Muscle layer of colon (tissue), 2 donors: ENCODE measurements at regions not wholly inside any gene's neighbourhood (a gene's known extent, or its start where the extent isn't known, plus 50 kb on each side); places are given as distances from the start of the nearest gene placed in this dataset.

Experiments
- H3K27ac ChIP-seq: one replicate; pipeline ENCODE4 v1.7.0; 2013; ENCODE audit warnings: low read depth, mild to moderate bottlenecking, low read length, moderate library complexity
- H3K27me3 ChIP-seq, 2 donors: one replicate each; pipeline ENCODE4 v1.7.0; 2013; ENCODE audit warnings: low read length in 2 of 2, mild to moderate bottlenecking in 2 of 2; ENCODE audit not compliant: insufficient read depth in 2 of 2, control insufficient read depth in 1 of 2
- H3K36me3 ChIP-seq: one replicate; pipeline ENCODE4 v1.7.0; 2013; ENCODE audit warnings: mild to moderate bottlenecking, low read length; ENCODE audit not compliant: insufficient read depth
- H3K4me1 ChIP-seq: one replicate; pipeline ENCODE4 v1.7.0; 2013; ENCODE audit warnings: mild to moderate bottlenecking, low read length; ENCODE audit not compliant: insufficient read depth
- H3K4me3 ChIP-seq, 2 donors: one replicate each; pipeline ENCODE4 v1.7.0; 2013; ENCODE audit warnings: low read length in 2 of 2, low read depth in 1 of 2, mild to moderate bottlenecking in 1 of 2, moderate library complexity in 1 of 2
- H3K9ac ChIP-seq: one replicate; pipeline ENCODE4 v1.7.0; 2013; ENCODE audit warnings: low read length
- H3K9me3 ChIP-seq: one replicate; pipeline ENCODE4 v1.7.0; 2013; ENCODE audit warnings: mild to moderate bottlenecking, low read length
- donor health status: abdominal sarcoma.
- donor health status: Adenocarcinoma of cecum.

GRCh38 chr13:64455124-64455523 lies 2775.0 kb downstream of the PCDH9 start:
- no peak overlapping the region for H3K27ac ChIP-seq
- no peak overlapping the region for H3K9ac ChIP-seq
- no peaks in the 10 kb centered on the region for H3K9me3 ChIP-seq
- H3K27me3 ChIP-seq, result no peaks in the 10 kb centered on the region
- H3K4me3 ChIP-seq, result no peak overlapping the region
- H3K4me1 ChIP-seq, result no peaks in the 10 kb centered on the region
- no peaks in the 10 kb centered on the region for H3K36me3 ChIP-seq

DNA sequence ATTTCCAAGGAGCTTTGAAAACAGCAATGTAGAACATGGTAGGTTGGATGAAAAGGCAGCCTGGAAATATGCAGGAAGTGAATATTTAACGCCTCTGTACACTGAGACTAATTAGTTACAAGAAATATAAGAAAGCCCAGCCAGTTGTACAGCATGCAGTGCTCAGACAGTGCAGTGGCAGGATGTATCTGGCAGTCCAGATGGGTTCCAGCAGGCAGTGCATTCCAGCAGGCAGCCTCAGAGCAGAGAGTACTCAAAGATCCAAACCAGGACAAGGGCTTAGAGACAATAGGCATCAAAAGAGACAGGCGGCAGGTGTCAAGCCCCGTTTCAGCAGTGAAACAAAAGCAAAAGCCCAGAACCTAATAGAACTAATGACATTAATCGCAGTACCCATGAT lies 2776.3 kb downstream of the PCDH9 start:
- Histone ChIP-seq H3K9me3 (no peaks in the 10 kb centered on the region), H3K27me3 (no peaks in the 10 kb centered on the region), H3K9ac (no peak overlapping the region), H3K27ac (no peak overlapping the region), H3K4me3 (no peak overlapping the region), H3K4me1 (no peaks in the 10 kb centered on the region), H3K36me3 (no peaks in the 10 kb centered on the region)

- no peak overlapping the region for H3K27ac ChIP-seq
- H3K9ac ChIP-seq, result no peak overlapping the region
- no peaks in the 10 kb centered on the region for H3K27me3 ChIP-seq
- no peak overlapping the region for H3K4me3 ChIP-seq
- H3K4me1 ChIP-seq, result no peaks in the 10 kb centered on the region
- H3K36me3 ChIP-seq, result no peaks in the 10 kb centered on the region
- no peaks in the 10 kb centered on the region for H3K9me3 ChIP-seq
Measured at GRCh38 chr13:64446372-64446771, 2783.8 kb downstream of the PCDH9 start.

DNA sequence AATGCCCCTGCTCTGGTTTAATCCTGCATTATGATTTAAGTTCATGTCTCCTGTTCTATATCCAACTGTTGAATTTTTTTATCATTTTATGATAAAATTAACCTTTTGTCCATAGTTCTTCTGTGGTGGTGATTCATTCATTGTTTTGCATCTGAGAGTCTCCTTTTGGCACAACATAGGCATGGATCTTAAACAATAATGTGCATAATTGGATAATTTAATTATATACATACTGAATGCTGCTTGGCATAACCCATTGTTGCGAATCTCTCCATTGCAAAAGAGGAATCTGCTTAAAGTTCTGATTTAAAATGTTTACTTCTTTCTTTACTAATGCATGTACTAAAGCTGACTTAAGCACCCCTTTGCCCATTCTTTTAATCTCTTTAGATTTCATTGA lies 2788.4 kb downstream of the PCDH9 start:
- no peak overlapping the region for H3K4me3 ChIP-seq
- no peak overlapping the region for H3K27ac ChIP-seq
- no peaks in the 10 kb centered on the region for H3K4me1 ChIP-seq
- no peaks in the 10 kb centered on the region for H3K27me3 ChIP-seq
- H3K9me3 ChIP-seq, result no peaks in the 10 kb centered on the region
- H3K36me3 ChIP-seq, result no peaks in the 10 kb centered on the region
- H3K9ac ChIP-seq, result no peak overlapping the region

DNA sequence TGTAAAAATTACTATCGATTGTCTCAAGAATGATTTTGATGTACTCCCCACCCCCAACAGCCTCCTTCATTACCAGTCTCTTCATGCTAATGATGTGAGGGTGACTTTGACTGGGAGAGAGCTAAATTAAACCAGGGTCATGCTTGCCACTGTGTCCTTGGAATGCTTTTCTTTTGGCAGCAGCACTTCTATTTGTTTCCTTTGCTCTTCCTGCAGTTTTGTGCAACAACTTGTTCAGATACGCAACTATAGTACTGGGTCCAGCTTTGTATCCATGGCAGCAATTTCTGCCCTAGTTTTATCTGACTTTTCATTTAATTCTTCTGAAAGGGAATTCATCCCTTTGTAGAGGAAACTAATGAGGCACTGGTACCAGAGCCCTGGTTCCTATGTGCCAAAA lies 2792.1 kb downstream of the PCDH9 start:
- no peaks in the 10 kb centered on the region for H3K9me3 ChIP-seq
- no peak overlapping the region for H3K9ac ChIP-seq
- no peaks in the 10 kb centered on the region for H3K4me1 ChIP-seq
- no peak overlapping the region for H3K4me3 ChIP-seq
- no peaks in the 10 kb centered on the region for H3K36me3 ChIP-seq
- no peaks in the 10 kb centered on the region for H3K27me3 ChIP-seq
- no peak overlapping the region for H3K27ac ChIP-seq

- no peak overlapping the region for H3K9ac ChIP-seq
- no peaks in the 10 kb centered on the region for H3K36me3 ChIP-seq
- H3K9me3 ChIP-seq, result no peaks in the 10 kb centered on the region
- H3K4me3 ChIP-seq, result no peak overlapping the region
- H3K4me1 ChIP-seq, result no peaks in the 10 kb centered on the region
- no peak overlapping the region for H3K27ac ChIP-seq
- no peaks in the 10 kb centered on the region for H3K27me3 ChIP-seq
Measured at GRCh38 chr13:64429691-64430090, 2800.4 kb downstream of the PCDH9 start.

GRCh38 chr13:64428196-64428595 lies 2801.9 kb downstream of the PCDH9 start:
- Histone ChIP-seq H3K9ac (no peak overlapping the region), H3K9me3 (no peaks in the 10 kb centered on the region), H3K36me3 (no peaks in the 10 kb centered on the region), H3K27ac (no peak overlapping the region), H3K4me1 (no peaks in the 10 kb centered on the region), H3K27me3 (no peaks in the 10 kb centered on the region), H3K4me3 (no peak overlapping the region)

DNA sequence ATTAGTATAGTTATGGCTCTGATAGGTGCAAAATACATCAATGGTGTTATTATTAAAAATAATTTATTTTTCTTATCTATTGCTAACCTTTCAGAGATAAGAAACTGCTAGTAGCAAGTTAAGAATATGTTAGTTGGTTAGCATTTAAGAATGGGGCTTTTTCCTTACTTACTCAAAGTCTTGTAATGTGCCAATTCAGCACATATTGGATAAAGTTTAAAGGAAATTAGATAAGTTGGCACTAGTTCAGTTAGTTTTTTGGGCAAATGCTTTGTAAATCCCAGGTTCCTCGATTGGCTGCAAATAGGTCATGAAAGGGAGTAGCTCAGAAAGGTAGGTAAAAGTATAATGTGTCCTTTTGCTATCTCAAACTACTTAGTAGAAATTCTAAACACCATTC lies 2806.7 kb downstream of the PCDH9 start:
- Histone ChIP-seq H3K9me3 (no peaks in the 10 kb centered on the region), H3K4me3 (no peak overlapping the region), H3K36me3 (no peaks in the 10 kb centered on the region), H3K27me3 (no peaks in the 10 kb centered on the region), H3K4me1 (no peaks in the 10 kb centered on the region), H3K9ac (no peak overlapping the region), H3K27ac (no peak overlapping the region)

DNA sequence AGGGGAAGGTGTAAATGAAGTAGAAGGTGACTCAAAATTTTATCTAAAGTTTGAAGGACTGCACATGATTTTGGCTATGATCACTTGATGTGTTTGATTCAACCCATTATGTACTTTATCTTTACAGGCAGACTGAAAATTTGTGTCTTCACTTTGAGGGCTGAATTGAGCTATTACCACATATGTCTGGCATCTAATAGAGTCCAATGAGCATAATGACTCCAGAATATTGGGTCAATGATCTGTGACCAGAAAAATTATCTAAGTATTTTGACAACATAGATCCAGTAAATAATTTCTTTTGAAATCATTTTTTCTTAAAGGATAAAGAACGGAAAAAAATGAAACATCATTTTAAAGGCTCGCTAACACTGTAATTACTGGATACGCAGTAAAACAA lies 2810.0 kb downstream of the PCDH9 start:
- H3K4me3 ChIP-seq, result no peak overlapping the region
- H3K27ac ChIP-seq, result no peak overlapping the region
- no peaks in the 10 kb centered on the region for H3K27me3 ChIP-seq
- no peak overlapping the region for H3K9ac ChIP-seq
- no peaks in the 10 kb centered on the region for H3K4me1 ChIP-seq
- no peaks in the 10 kb centered on the region for H3K9me3 ChIP-seq
- H3K36me3 ChIP-seq, result no peaks in the 10 kb centered on the region

- H3K27ac ChIP-seq, result no peak overlapping the region
- no peaks in the 10 kb centered on the region for H3K27me3 ChIP-seq
- H3K4me1 ChIP-seq, result no peaks in the 10 kb centered on the region
- H3K9me3 ChIP-seq, result no peaks in the 10 kb centered on the region
- H3K36me3 ChIP-seq, result no peaks in the 10 kb centered on the region
- H3K4me3 ChIP-seq, result no peak overlapping the region
- H3K9ac ChIP-seq, result no peak overlapping the region
Measured at GRCh38 chr13:64417581-64417980, 2812.6 kb downstream of the PCDH9 start.

DNA sequence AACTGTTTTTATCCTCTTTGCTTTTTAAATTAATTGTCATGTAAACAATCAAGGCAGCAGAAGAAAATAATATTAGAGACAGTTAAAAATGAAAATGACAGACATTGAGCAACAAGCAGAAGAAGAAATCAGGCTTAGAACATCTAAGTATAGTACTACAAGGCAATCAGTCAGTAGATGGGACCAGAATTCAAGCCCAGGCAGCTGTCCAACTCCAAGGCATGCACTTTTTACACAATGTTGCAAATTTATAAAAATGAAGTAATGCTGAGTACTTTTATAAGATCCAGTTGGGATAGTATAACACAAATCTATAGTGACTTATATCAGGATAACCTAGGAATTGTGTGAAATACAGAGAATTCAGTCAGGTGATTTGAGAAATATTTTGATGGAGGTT lies 2815.8 kb downstream of the PCDH9 start:
- no peaks in the 10 kb centered on the region for H3K36me3 ChIP-seq
- no peaks in the 10 kb centered on the region for H3K9me3 ChIP-seq
- no peak overlapping the region for H3K27ac ChIP-seq
- H3K4me1 ChIP-seq, result no peaks in the 10 kb centered on the region
- no peak overlapping the region for H3K9ac ChIP-seq
- no peaks in the 10 kb centered on the region for H3K27me3 ChIP-seq
- no peak overlapping the region for H3K4me3 ChIP-seq

DNA sequence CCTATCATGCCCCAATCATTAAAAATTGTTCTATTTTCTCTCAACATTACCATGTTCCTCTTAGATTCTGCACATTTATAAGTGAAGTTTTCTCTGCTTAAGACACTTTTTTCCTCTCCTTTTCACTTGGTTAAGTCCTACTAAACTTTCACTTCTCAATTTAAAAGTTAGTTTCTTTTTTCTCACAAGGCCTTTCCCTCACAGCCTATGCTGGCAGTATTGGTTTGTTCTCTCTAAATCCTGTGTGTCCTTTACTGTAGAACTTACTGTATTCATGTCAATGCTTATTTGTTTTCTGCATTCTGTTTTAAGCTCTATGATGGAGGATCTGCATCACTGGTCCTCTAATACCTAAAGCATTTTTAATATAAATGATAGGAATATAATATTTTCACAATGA lies 2816.6 kb downstream of the PCDH9 start:
- H3K4me3 ChIP-seq, result no peak overlapping the region
- no peak overlapping the region for H3K9ac ChIP-seq
- H3K9me3 ChIP-seq, result no peaks in the 10 kb centered on the region
- H3K4me1 ChIP-seq, result no peaks in the 10 kb centered on the region
- H3K36me3 ChIP-seq, result no peaks in the 10 kb centered on the region
- no peaks in the 10 kb centered on the region for H3K27me3 ChIP-seq
- H3K27ac ChIP-seq, result no peak overlapping the region
